A549 (cell line): ENCODE measurements at regions not wholly inside any gene's neighbourhood (a gene's known extent, or its start where the extent isn't known, plus 50 kb on each side); places are given as distances from the start of the nearest gene placed in this dataset.

ENCODE experiments used
- CTCF ChIP-seq: fragments of >200 bp; sonication (Bioruptor Twin); formaldehyde crosslinking; IDR thresholded peaks from 3 replicates; pipeline ENCODE4 v1.5.1; 2016
- GATA3 ChIP-seq: IDR thresholded peaks from 2 replicates; pipeline ENCODE4 v1.6.1; 2012; ENCODE audit warnings: borderline replicate concordance
- JUNB ChIP-seq: fragments of >200 bp; sonication (Bioruptor Twin); formaldehyde crosslinking; IDR thresholded peaks from 2 replicates; pipeline ENCODE4 v1.6.1; 2016
- RAD21 ChIP-seq, 2 experiments: fragments of >200 bp in 1 of 2; sonication (Bioruptor Twin) in 1 of 2; formaldehyde crosslinking in 1 of 2; IDR thresholded peaks in 1 of 2; conservative IDR thresholded peaks in 1 of 2; 2 replicates in 1 of 2; 3 replicates in 1 of 2; pipeline ENCODE4 v1.6.1; 2012 to 2018; ENCODE audit warnings: inconsistent platforms in 1 of 2
- TF ChIP-seq, protein P1 (sequence below): fragments of 450-650 bp; IDR thresholded peaks from 2 replicates; pipeline ENCODE4 v1.6.1; 2014; ENCODE audit warnings: antibody characterized with exemption

DNA sequence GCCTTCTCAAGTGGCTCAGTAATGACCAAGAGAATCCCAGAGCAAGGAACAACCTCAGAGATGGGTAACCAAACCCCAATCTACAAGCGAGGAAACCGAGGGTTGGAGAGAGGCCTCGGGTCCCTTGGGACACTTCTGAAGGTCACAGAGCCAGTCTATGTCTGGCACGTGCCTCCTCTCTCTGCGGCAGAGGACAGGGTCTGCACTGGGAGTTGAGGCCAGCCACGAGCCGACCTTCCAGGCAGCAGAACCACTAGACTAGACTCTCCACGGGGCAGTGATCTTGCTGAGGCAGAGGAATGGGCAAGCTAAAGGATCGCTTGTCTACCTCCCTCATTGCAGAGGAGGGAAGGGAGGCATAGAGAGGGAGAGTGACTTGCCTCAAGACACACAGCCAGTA, 100.6 kb upstream of the SMAD3 start:
- TF ChIP-seq CTCF, result no peak
- TF ChIP-seq, protein P1, sequence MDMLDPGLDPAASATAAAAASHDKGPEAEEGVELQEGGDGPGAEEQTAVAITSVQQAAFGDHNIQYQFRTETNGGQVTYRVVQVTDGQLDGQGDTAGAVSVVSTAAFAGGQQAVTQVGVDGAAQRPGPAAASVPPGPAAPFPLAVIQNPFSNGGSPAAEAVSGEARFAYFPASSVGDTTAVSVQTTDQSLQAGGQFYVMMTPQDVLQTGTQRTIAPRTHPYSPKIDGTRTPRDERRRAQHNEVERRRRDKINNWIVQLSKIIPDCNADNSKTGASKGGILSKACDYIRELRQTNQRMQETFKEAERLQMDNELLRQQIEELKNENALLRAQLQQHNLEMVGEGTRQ, result no peak
- TF ChIP-seq RAD21 (conservative IDR thresholded peaks at IDR 0.05 in 1 of 2, IDR thresholded peaks at IDR 0.05 in 1 of 2), result no peak
- no peak for TF ChIP-seq JUNB
- no peak for TF ChIP-seq GATA3
